HCT116 (cell line): ENCODE measurements at regions not wholly inside any gene's neighbourhood (a gene's known extent, or its start where the extent isn't known, plus 50 kb on each side); places are given as distances from the start of the nearest gene placed in this dataset.

Experiments
- ATAC-seq: fragments of 200-7000 bp; cut with Tn5 transposase; 2 replicates; pipeline ENCODE4 v1.9.1; 2020; ENCODE audit warnings: mild to moderate bottlenecking, moderate library complexity
- BruUV-seq: library from RNA; stranded (reverse); fragments of 400-500 nt; replicated peaks from 2 replicates; lab custom pipeline; 2021; lab: Mats Ljungman, UMichigan
- CTCF ChIA-PET: fragments of 300-600 bp; sonication (Branson Sonifier 250); formaldehyde crosslinking; loops from one replicate; lab custom pipeline; 2021; ENCODE audit warnings: antibody characterized with exemption; lab: Charles Lee
- POLR2A ChIA-PET: fragments of 300-600, 350-600 bp; sonication (Branson Sonifier 250); formaldehyde crosslinking; loops from one replicate; lab custom pipeline; 2021; ENCODE audit warnings: antibody characterized with exemption; lab: Charles Lee
- RAD21 ChIA-PET, 2 experiments: fragments of 300-600 bp; sonication (Branson Sonifier 250); formaldehyde crosslinking; loops; one replicate each; lab custom pipeline; 2023; ENCODE audit warnings: low total read pairs in 2 of 2; ENCODE audit not compliant: uncharacterized antibody in 2 of 2, unreplicated experiment in 2 of 2, low non-redundant PET in 1 of 2; lab: Charles Lee
- DNase-seq: peaks from one replicate; pipeline ENCODE4 v3.0.0-alpha.2; 2010; ENCODE audit warnings: low read depth, low spot score
- H2AFZ ChIP-seq: fragments of 200-600 bp; shearing (Covaris generic), sonication (generic); 2 replicates; pipeline ENCODE4 v1.6.1; 2017; ENCODE audit warnings: low read depth, mixed run types, mixed read lengths, antibody characterized with exemption, low read length; ENCODE audit not compliant: poor library complexity, severe bottlenecking
- H3K27ac ChIP-seq: 2 replicates; pipeline ENCODE4 v1.5.1; 2012; ENCODE audit warnings: low read depth, low read length
- H3K27me3 ChIP-seq: fragments of 200-600 bp; sonication (generic); 2 replicates; pipeline ENCODE4 v1.6.1; 2016; ENCODE audit warnings: mixed run types, low read length, mixed read lengths; ENCODE audit not compliant: insufficient read depth
- H3K36me3 ChIP-seq, 2 experiments: fragments of 200-500 bp in 1 of 2; fragments of 200-600 bp in 1 of 2; sonication (Bioruptor generic) in 1 of 2; sonication (generic) in 1 of 2; 2 replicates each; pipeline versions ENCODE4 v1.5.1 to v1.6.1; 2014 to 2016; ENCODE audit warnings: low read length in 2 of 2, inconsistent platforms in 1 of 2, mixed read lengths in 1 of 2, mixed run types in 1 of 2; ENCODE audit not compliant: insufficient read depth in 2 of 2, control insufficient read depth in 1 of 2
- H3K4me1 ChIP-seq, 2 experiments: fragments of 200-600 bp in 1 of 2; sonication (generic) in 1 of 2; 2 replicates each; pipeline versions ENCODE4 v1.5.1 to v1.6.1; 2012 to 2017; ENCODE audit warnings: low read length in 2 of 2, inconsistent platforms in 1 of 2, mild to moderate bottlenecking in 1 of 2, mixed read lengths in 1 of 2, mixed run types in 1 of 2, moderate library complexity in 1 of 2; ENCODE audit not compliant: insufficient read depth in 2 of 2, control insufficient read depth in 1 of 2
- H3K4me2 ChIP-seq: fragments of 200-600 bp; sonication (generic); 2 replicates; pipeline ENCODE4 v1.6.1; 2017; ENCODE audit warnings: mixed run types, low read length, mixed read lengths
- H3K4me3 ChIP-seq, 2 experiments: fragments of 200-600 bp in 1 of 2; sonication (generic) in 1 of 2; replicated peaks in 1 of 2; 2 replicates each; pipeline ENCODE4 v1.5.1; 2011 to 2016; ENCODE audit warnings: low read length in 2 of 2, control low read depth in 1 of 2, low read depth in 1 of 2, mild to moderate bottlenecking in 1 of 2, mixed read lengths in 1 of 2, mixed run types in 1 of 2
- H3K79me2 ChIP-seq: fragments of 200-600 bp; sonication (generic); 2 replicates; pipeline ENCODE4 v1.6.1; 2017; ENCODE audit warnings: mild to moderate bottlenecking, mixed run types, low read length, moderate library complexity, mixed read lengths; ENCODE audit not compliant: insufficient read depth
- H3K9ac ChIP-seq: fragments of 200-600 bp; sonication (generic); 2 replicates; pipeline ENCODE4 v1.6.1; 2016; ENCODE audit warnings: low read length, mixed read lengths
- H3K9me2 ChIP-seq: fragments of 200-600 bp; sonication (generic), shearing (Covaris generic); 2 replicates; pipeline ENCODE4 v1.6.1; 2017; ENCODE audit warnings: mixed run types, mild to moderate bottlenecking, moderate library complexity; ENCODE audit not compliant: insufficient read depth
- H3K9me3 ChIP-seq, 2 experiments: fragments of 200-500 bp in 1 of 2; fragments of 200-600 bp in 1 of 2; sonication (Bioruptor generic) in 1 of 2; sonication (generic) in 1 of 2; 2 replicates each; pipeline ENCODE4 v1.6.1; 2014 to 2017; ENCODE audit warnings: low read length in 2 of 2, mixed read lengths in 2 of 2, inconsistent platforms in 1 of 2, low read depth in 1 of 2, mild to moderate bottlenecking in 1 of 2, mixed run types in 1 of 2, moderate library complexity in 1 of 2; ENCODE audit not compliant: control insufficient read depth in 1 of 2, insufficient read depth in 1 of 2
- H4K20me1 ChIP-seq: fragments of 200-600 bp; sonication (generic), shearing (Covaris generic); 2 replicates; pipeline ENCODE4 v1.6.1; 2017; ENCODE audit warnings: mixed run types, mild to moderate bottlenecking, moderate library complexity; ENCODE audit not compliant: insufficient read depth
- ELF1 ChIP-seq: IDR thresholded peaks from 2 replicates; pipeline ENCODE4 v1.6.1; 2012; ENCODE audit warnings: low read depth, borderline replicate concordance
- EZH2 ChIP-seq: fragments of 200-600 bp; sonication (generic); IDR thresholded peaks from 2 replicates; pipeline ENCODE4 v1.6.1; 2017; ENCODE audit warnings: antibody characterized with exemption, mixed run types
- EZH2phosphoT487 ChIP-seq: fragments of 200-600 bp; IDR thresholded peaks from 2 replicates; pipeline ENCODE4 v1.6.1; 2018; ENCODE audit warnings: antibody characterized with exemption, borderline replicate concordance
- POLR2A ChIP-seq: IDR thresholded peaks from 2 replicates; pipeline ENCODE4 v1.7.0; 2011; ENCODE audit warnings: borderline replicate concordance; ENCODE audit not compliant: insufficient read depth, insufficient read length; ENCODE audit errors: extremely low read depth
- POLR2AphosphoS5 ChIP-seq: IDR thresholded peaks from 2 replicates; pipeline ENCODE4 v1.6.1; 2011; ENCODE audit warnings: mild to moderate bottlenecking, low read depth, low read length, moderate library complexity
- TCF7L2 ChIP-seq: IDR thresholded peaks from 2 replicates; pipeline ENCODE4 v1.7.0; 2011; ENCODE audit warnings: borderline replicate concordance, inconsistent platforms; ENCODE audit not compliant: insufficient read depth, insufficient read length; ENCODE audit errors: extremely low read depth
- ZBTB33 ChIP-seq: IDR thresholded peaks from 2 replicates; pipeline ENCODE4 v1.6.1; 2011; ENCODE audit warnings: mild to moderate bottlenecking, low read length, moderate library complexity; ENCODE audit not compliant: insufficient replicate concordance; ENCODE audit errors: extremely low read depth
- intact Hi-C: fragments of 100-400 bp; cut with micrococcal nuclease; formaldehyde crosslinking; loops from 2 replicates; pipeline ENCODE4 v1.10.0; 2022

- H2AFZ ChIP-seq = no peak overlapping the region
- no peaks in the 10 kb centered on the region for H3K9me3 ChIP-seq
- no peak for ATAC-seq
- intact Hi-C loops = no loop called here
- H3K4me1 ChIP-seq = no peaks in the 10 kb centered on the region
- H4K20me1 ChIP-seq = no peaks in the 10 kb centered on the region
- CTCF ChIA-PET = no interaction called here
- BruUV-seq = no TSS peak
- DNase-seq = no peak
- H3K4me3 ChIP-seq = no peak overlapping the region
- H3K27ac ChIP-seq = no peak overlapping the region
- H3K9ac ChIP-seq = no peak overlapping the region
- H3K27me3 ChIP-seq = no peaks in the 10 kb centered on the region
- POLR2A ChIA-PET = interaction anchor here (0.7 kb wide), 1 partner anchor 51 kb away, joined by 3 read pairs; no protein-coding TSS in a partner anchor
- RAD21 ChIA-PET = interaction anchor here in 1 of 2 experiments (0.7 kb wide), 1 partner anchor 254 kb away, joined by 6 read pairs; no protein-coding TSS in a partner anchor
- H3K4me2 ChIP-seq = no peak overlapping the region
- TF ChIP-seq POLR2AphosphoS5 (no peak), TCF7L2 (no peak), POLR2A (no peak), EZH2 (no peak)
- H3K36me3 ChIP-seq = no peaks in the 10 kb centered on the region
- H3K9me2 ChIP-seq = no peaks in the 10 kb centered on the region
- H3K79me2 ChIP-seq = no peaks in the 10 kb centered on the region
Observed at GRCh38 chr1:87763483-87763882, 434.8 kb downstream of the LMO4 start.

GRCh38 chr1:87765057-87765680, 436.5 kb downstream of the LMO4 start:
- DNase-seq (no peak), ATAC-seq (no peak)
- H3K36me3 ChIP-seq = no peaks in the 10 kb centered on the region
- no TSS peak for BruUV-seq
- H2AFZ ChIP-seq = no peak overlapping the region
- ChIA-PET RAD21 (no interaction called here), CTCF (no interaction called here), POLR2A (no interaction called here)
- no peaks in the 10 kb centered on the region for H3K79me2 ChIP-seq
- intact Hi-C loops = no loop called here
- H4K20me1 ChIP-seq = no peaks in the 10 kb centered on the region
- no peak overlapping the region for H3K27ac ChIP-seq
- H3K4me2 ChIP-seq = no peak overlapping the region
- H3K27me3 ChIP-seq = no peaks in the 10 kb centered on the region
- no peaks in the 10 kb centered on the region for H3K9me3 ChIP-seq
- TF ChIP-seq TCF7L2 (no peak), EZH2phosphoT487 (no peak), ELF1 (no peak), ZBTB33 (no peak)
- no peak overlapping the region for H3K9ac ChIP-seq
- no peak overlapping the region for H3K4me3 ChIP-seq
- no peaks in the 10 kb centered on the region for H3K9me2 ChIP-seq
- no peaks in the 10 kb centered on the region for H3K4me1 ChIP-seq
